T-helper 17 cell (primary cell): ENCODE measurements at regions not wholly inside any gene's neighbourhood (a gene's known extent, or its start where the extent isn't known, plus 50 kb on each side); places are given as distances from the start of the nearest gene placed in this dataset.

Experiments used
- ATAC-seq: fragments of 150-1000 bp; cut with Tn5 transposase; 2 replicates; pipeline ENCODE4 v1.10.0; 2021; ENCODE audit warnings: mild to moderate bottlenecking, moderate library complexity
- DNase-seq, 3 donors: peaks; one replicate each; pipeline versions ENCODE4 v3.0.0 to v3.0.0-alpha.2; 2020 to 2021
- H3K9me3 ChIP-seq: one replicate; pipeline ENCODE4 v1.7.0; 2013; ENCODE audit warnings: low read length, mild to moderate bottlenecking; ENCODE audit not compliant: control insufficient read depth, poor library complexity, severe bottlenecking
- H3K27ac Mint-ChIP-seq: one replicate; pipeline ENCODE4 v1.8.0; 2022; ENCODE audit warnings: mild to moderate bottlenecking, moderate library complexity, mixed read lengths
- H3K27me3 Mint-ChIP-seq: one replicate; pipeline ENCODE4 v1.8.0; 2022; ENCODE audit warnings: mixed read lengths
- H3K36me3 Mint-ChIP-seq: one replicate; pipeline ENCODE4 v1.8.0; 2022; ENCODE audit warnings: low read depth, mixed read lengths
- H3K4me1 Mint-ChIP-seq: one replicate; pipeline ENCODE4 v1.8.0; 2022; ENCODE audit warnings: mild to moderate bottlenecking, mixed read lengths
- H3K4me3 Mint-ChIP-seq: one replicate; pipeline ENCODE4 v1.8.0; 2022; ENCODE audit warnings: mild to moderate bottlenecking, moderate library complexity, mixed read lengths

- DNase-seq (no peak), ATAC-seq (no peak)
- Mint-ChIP-seq H3K27me3 (no peaks in the 10 kb centered on the region), H3K4me3 (no peak overlapping the region), H3K4me1 (no peaks in the 10 kb centered on the region), H3K36me3 (no peaks in the 10 kb centered on the region), H3K27ac (no peak overlapping the region)
- no peaks in the 10 kb centered on the region for H3K9me3 ChIP-seq
Observed at GRCh38 chr10:85204814-85205213, 876.4 kb downstream of the CCSER2 start.

- DNase-seq: no peak
- ATAC-seq: no peak
- no peak overlapping the region for H3K4me3 Mint-ChIP-seq
Observed at GRCh38 chr10:85212526-85212925, 884.1 kb downstream of the CCSER2 start.

GRCh38 chr10:85213493-85213892 lies 885.1 kb downstream of the CCSER2 start:
- Mint-ChIP-seq H3K4me1 (no peaks in the 10 kb centered on the region), H3K36me3 (no peaks in the 10 kb centered on the region), H3K4me3 (no peak overlapping the region), H3K27me3 (peaks cover 7% of the 10 kb centered on the region), H3K27ac (no peak overlapping the region)
- no peak for ATAC-seq
- H3K9me3 ChIP-seq: no peaks in the 10 kb centered on the region
- DNase-seq: no peak

More at GRCh38 chr10:85212526-85212925, 884.1 kb downstream of the CCSER2 start:
- H3K9me3 ChIP-seq: no peaks in the 10 kb centered on the region
- Mint-ChIP-seq H3K27ac (no peak overlapping the region), H3K27me3 (peaks cover 7% of the 10 kb centered on the region), H3K36me3 (no peaks in the 10 kb centered on the region), H3K4me1 (no peaks in the 10 kb centered on the region)

GRCh38 chr10:85222300-85222699 lies 893.9 kb downstream of the CCSER2 start:
- Mint-ChIP-seq H3K36me3 (no peaks in the 10 kb centered on the region), H3K4me3 (no peak overlapping the region), H3K27me3 (no peaks in the 10 kb centered on the region), H3K27ac (no peak overlapping the region), H3K4me1 (no peaks in the 10 kb centered on the region)
- ATAC-seq: no peak
- no peaks in the 10 kb centered on the region for H3K9me3 ChIP-seq
- DNase-seq: no peak

GRCh38 chr10:85224366-85224940 lies 896.1 kb downstream of the CCSER2 start:
- ATAC-seq: no peak
- Mint-ChIP-seq H3K27me3 (peaks cover 4% of the 10 kb centered on the region), H3K4me3 (no peak overlapping the region), H3K27ac (no peak overlapping the region), H3K4me1 (no peaks in the 10 kb centered on the region), H3K36me3 (no peaks in the 10 kb centered on the region)
- no peak for DNase-seq
- H3K9me3 ChIP-seq: no peaks in the 10 kb centered on the region

GRCh38 chr10:85225311-85225710 lies 896.9 kb downstream of the CCSER2 start:
- ATAC-seq (no peak), DNase-seq (no peak)
- no peaks in the 10 kb centered on the region for H3K9me3 ChIP-seq
- H3K27ac Mint-ChIP-seq: no peak overlapping the region
- H3K4me1 Mint-ChIP-seq: no peaks in the 10 kb centered on the region
- H3K4me3 Mint-ChIP-seq: no peak overlapping the region
- no peaks in the 10 kb centered on the region for H3K36me3 Mint-ChIP-seq
- peaks cover 4% of the 10 kb centered on the region for H3K27me3 Mint-ChIP-seq

- no peak for DNase-seq
- no peaks in the 10 kb centered on the region for H3K4me1 Mint-ChIP-seq
- H3K36me3 Mint-ChIP-seq: no peaks in the 10 kb centered on the region
- H3K27ac Mint-ChIP-seq: no peak overlapping the region
- peaks cover 4% of the 10 kb centered on the region for H3K27me3 Mint-ChIP-seq
- H3K4me3 Mint-ChIP-seq: no peak overlapping the region
- H3K9me3 ChIP-seq: no peaks in the 10 kb centered on the region
- ATAC-seq: no peak
Observed at GRCh38 chr10:85226596-85226995, 898.2 kb downstream of the CCSER2 start.

- DNase-seq (no peak), ATAC-seq (no peak)
- H3K4me3 Mint-ChIP-seq: no peak overlapping the region
- no peaks in the 10 kb centered on the region for H3K9me3 ChIP-seq
- no peak overlapping the region for H3K27ac Mint-ChIP-seq
- peaks cover 4% of the 10 kb centered on the region for H3K27me3 Mint-ChIP-seq
- no peaks in the 10 kb centered on the region for H3K36me3 Mint-ChIP-seq
- H3K4me1 Mint-ChIP-seq: no peaks in the 10 kb centered on the region
Observed at GRCh38 chr10:85228726-85229125, 900.3 kb downstream of the CCSER2 start.

GRCh38 chr10:85231534-85232270 lies 903.3 kb downstream of the CCSER2 start:
- no peaks in the 10 kb centered on the region for H3K4me1 Mint-ChIP-seq
- no peak overlapping the region for H3K27ac Mint-ChIP-seq
- no peak for ATAC-seq
- H3K4me3 Mint-ChIP-seq: no peak overlapping the region
- H3K36me3 Mint-ChIP-seq: no peaks in the 10 kb centered on the region
- H3K27me3 Mint-ChIP-seq: peaks cover 4% of the 10 kb centered on the region
- DNase-seq: no peak
- no peaks in the 10 kb centered on the region for H3K9me3 ChIP-seq

- no peaks in the 10 kb centered on the region for H3K4me1 Mint-ChIP-seq
- H3K4me3 Mint-ChIP-seq: no peak overlapping the region
- H3K27ac Mint-ChIP-seq: no peak overlapping the region
- DNase-seq (no peak), ATAC-seq (no peak)
- no peaks in the 10 kb centered on the region for H3K27me3 Mint-ChIP-seq
- H3K36me3 Mint-ChIP-seq: no peaks in the 10 kb centered on the region
- H3K9me3 ChIP-seq: no peaks in the 10 kb centered on the region
Observed at GRCh38 chr10:85235258-85235657, 906.9 kb downstream of the CCSER2 start.

- Mint-ChIP-seq H3K4me3 (no peak overlapping the region), H3K4me1 (no peaks in the 10 kb centered on the region), H3K27me3 (no peaks in the 10 kb centered on the region), H3K36me3 (no peaks in the 10 kb centered on the region), H3K27ac (no peak overlapping the region)
- no peaks in the 10 kb centered on the region for H3K9me3 ChIP-seq
- DNase-seq (no peak), ATAC-seq (no peak)
Observed at GRCh38 chr10:85238676-85239075, 910.3 kb downstream of the CCSER2 start.

- Mint-ChIP-seq H3K27me3 (no peaks in the 10 kb centered on the region), H3K4me1 (no peaks in the 10 kb centered on the region), H3K36me3 (no peaks in the 10 kb centered on the region), H3K4me3 (no peak overlapping the region), H3K27ac (no peak overlapping the region)
- DNase-seq: no peak
- no peaks in the 10 kb centered on the region for H3K9me3 ChIP-seq
- ATAC-seq: no peak
Observed at GRCh38 chr10:85250304-85250703, 921.9 kb downstream of the CCSER2 start.

GRCh38 chr10:85256481-85256880 lies 928.1 kb downstream of the CCSER2 start:
- no peak overlapping the region for H3K4me3 Mint-ChIP-seq
- H3K36me3 Mint-ChIP-seq: no peaks in the 10 kb centered on the region
- no peaks in the 10 kb centered on the region for H3K27me3 Mint-ChIP-seq
- H3K9me3 ChIP-seq: no peaks in the 10 kb centered on the region
- H3K27ac Mint-ChIP-seq: no peak overlapping the region
- DNase-seq (no peak), ATAC-seq (no peak)
- H3K4me1 Mint-ChIP-seq: no peaks in the 10 kb centered on the region

- no peaks in the 10 kb centered on the region for H3K9me3 ChIP-seq
- Mint-ChIP-seq H3K27ac (no peak overlapping the region), H3K4me3 (no peak overlapping the region), H3K36me3 (no peaks in the 10 kb centered on the region), H3K27me3 (no peaks in the 10 kb centered on the region), H3K4me1 (no peaks in the 10 kb centered on the region)
- ATAC-seq (no peak), DNase-seq (no peak)
Observed at GRCh38 chr10:85259908-85260307, 931.5 kb downstream of the CCSER2 start.
